ENCODE measurements at regions not wholly inside any gene's neighbourhood (a gene's known extent, or its start where the extent isn't known, plus 50 kb on each side); places are given as distances from the start of the nearest gene placed in this dataset.

GRCh38 chr2:39504790-39505335, 67.8 kb upstream of the MAP4K3 start:
- H3K27ac Mint-ChIP-seq: no peak overlapping the region
- intact Hi-C loops (cut with micrococcal nuclease): no loop called here
- peaks cover 8% of the 10 kb centered on the region for H3K9me3 Mint-ChIP-seq
- no peaks in the 10 kb centered on the region for H3K36me3 Mint-ChIP-seq (ENCODE audit: low read depth)
- no peak for DNase-seq
- no peaks in the 10 kb centered on the region for H3K4me1 Mint-ChIP-seq
- H3K27me3 Mint-ChIP-seq: peaks cover 28% of the 10 kb centered on the region
- H3K4me3 Mint-ChIP-seq: no peak overlapping the region

DNA sequence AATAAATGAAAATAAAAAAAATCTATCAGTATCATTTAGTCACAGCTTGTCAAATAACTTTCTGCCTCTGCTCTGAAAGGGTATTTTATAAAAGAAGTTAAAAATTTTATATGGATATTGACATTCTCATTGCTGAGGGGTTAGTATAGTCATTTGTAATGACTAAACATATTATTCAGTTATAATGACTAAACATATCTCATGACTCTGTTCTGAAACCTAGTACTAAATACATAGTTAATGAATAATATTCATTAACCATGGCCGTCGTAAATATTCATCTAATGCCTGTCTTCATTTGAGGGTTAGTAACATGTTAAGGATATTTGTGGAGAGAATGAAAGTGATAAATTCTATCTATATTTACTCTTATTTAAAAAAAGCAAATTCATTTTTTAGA, 69.1 kb upstream of the MAP4K3 start:
- Mint-ChIP-seq H3K9me3 (no peaks in the 10 kb centered on the region), H3K36me3 (ENCODE audit: low read depth) (no peaks in the 10 kb centered on the region), H3K4me1 (no peaks in the 10 kb centered on the region), H3K27me3 (peaks cover 19% of the 10 kb centered on the region), H3K27ac (no peak overlapping the region), H3K4me3 (no peak overlapping the region)
- intact Hi-C loops (cut with micrococcal nuclease): no loop called here
- no peak for DNase-seq

- Mint-ChIP-seq H3K36me3 (ENCODE audit: low read depth) (no peaks in the 10 kb centered on the region), H3K4me1 (peaks cover 18% of the 10 kb centered on the region), H3K27ac (no peak overlapping the region), H3K27me3 (peaks cover 9% of the 10 kb centered on the region), H3K9me3 (no peaks in the 10 kb centered on the region), H3K4me3 (no peak overlapping the region)
- intact Hi-C loops (cut with micrococcal nuclease): no loop called here
- DNase-seq: no peak
Measured at GRCh38 chr2:39508198-39508597, 71.1 kb upstream of the MAP4K3 start.

DNA sequence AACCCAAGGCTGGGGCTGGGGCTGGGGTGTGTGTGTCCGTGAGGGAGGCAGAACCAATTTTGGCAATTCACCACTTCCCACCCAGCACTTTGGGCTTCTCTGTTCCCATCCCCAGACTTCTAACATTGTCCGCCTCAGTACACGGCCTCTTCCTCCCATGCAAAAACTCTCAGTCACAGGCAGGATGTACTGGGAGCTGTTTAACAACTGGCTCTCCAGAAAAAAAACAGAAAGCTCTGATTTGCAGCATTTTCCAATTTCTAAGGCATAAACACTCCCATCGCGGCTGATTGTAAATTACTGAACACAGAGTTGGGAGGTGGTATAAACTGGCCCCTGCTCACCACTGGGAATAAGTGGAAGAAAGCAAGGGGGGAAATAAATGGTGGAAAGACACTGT, 73.1 kb upstream of the MAP4K3 start:
- no peak overlapping the region for H3K4me3 Mint-ChIP-seq
- intact Hi-C loops (cut with micrococcal nuclease): loop anchor here (5.0 kb wide), 2 partner anchors 92 to 222 kb away; no protein-coding TSS in a partner anchor
- H3K4me1 Mint-ChIP-seq: peaks cover 34% of the 10 kb centered on the region
- H3K27me3 Mint-ChIP-seq: peaks cover 4% of the 10 kb centered on the region
- no peaks in the 10 kb centered on the region for H3K36me3 Mint-ChIP-seq (ENCODE audit: low read depth)
- no peak overlapping the region for H3K27ac Mint-ChIP-seq
- DNase-seq: no peak
- H3K9me3 Mint-ChIP-seq: no peaks in the 10 kb centered on the region

GRCh38 chr2:39511219-39511604, 74.1 kb upstream of the MAP4K3 start:
- Mint-ChIP-seq H3K4me1 (peaks cover 39% of the 10 kb centered on the region), H3K9me3 (no peaks in the 10 kb centered on the region)
- intact Hi-C loops (cut with micrococcal nuclease): loop anchor here (5.0 kb wide), 2 partner anchors 91 to 221 kb away; no protein-coding TSS in a partner anchor

DNA sequence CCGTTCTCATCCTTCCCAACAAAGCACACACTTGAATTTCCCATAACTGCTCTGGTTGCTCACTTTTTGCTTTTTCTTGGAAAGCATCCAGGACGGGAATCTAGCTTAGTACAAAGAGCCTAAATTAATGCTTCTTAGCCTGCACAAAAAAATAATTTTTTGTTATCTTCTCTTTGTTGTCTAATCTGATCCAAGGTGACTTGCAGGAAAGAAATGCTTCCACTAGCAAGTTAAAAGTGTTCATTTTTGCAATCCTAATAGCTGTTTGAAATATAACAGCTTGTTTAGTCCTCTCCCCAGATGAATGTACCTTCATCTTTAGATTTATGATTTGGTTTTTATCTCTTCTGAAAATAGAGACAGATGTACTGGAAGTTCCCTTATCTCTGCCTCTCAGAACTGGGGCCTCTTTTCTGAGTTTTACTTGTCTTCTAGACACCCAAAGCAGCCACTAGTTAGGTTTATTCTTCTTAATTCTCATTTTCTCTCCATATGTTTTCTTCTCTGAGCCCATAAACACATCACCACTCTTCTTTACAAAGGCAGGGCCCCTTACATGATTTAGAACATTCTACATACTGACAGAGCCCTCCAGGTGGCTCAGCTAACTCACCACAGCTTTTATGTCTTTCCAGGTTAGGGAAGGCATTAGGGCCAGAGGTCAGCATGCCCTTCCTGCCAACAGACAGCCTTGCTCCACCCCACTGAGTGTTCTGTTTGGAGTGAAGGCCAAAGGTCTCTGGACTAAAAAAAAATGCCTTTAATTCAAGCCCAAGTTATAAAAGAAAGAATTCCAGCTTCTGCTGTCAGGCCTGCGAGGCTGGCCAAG, 74.7 kb upstream of the MAP4K3 start:
- Mint-ChIP-seq H3K27me3 (peaks cover 2% of the 10 kb centered on the region), H3K4me3 (peak overlapping the region; percentile 1), H3K27ac (peak overlapping the region; percentile 59), H3K4me1 (peaks cover 40% of the 10 kb centered on the region), H3K36me3 (ENCODE audit: low read depth) (no peaks in the 10 kb centered on the region), H3K9me3 (no peaks in the 10 kb centered on the region)
- intact Hi-C loops (cut with micrococcal nuclease): loop anchor here (2.0 to 5.0 kb wide), 4 partner anchors 90 to 383 kb away; no protein-coding TSS in a partner anchor
- DNase-seq: no peak

More at GRCh38 chr2:39511219-39511604, 74.1 kb upstream of the MAP4K3 start:
- H3K27me3 Mint-ChIP-seq: peaks cover 2% of the 10 kb centered on the region
- no peaks in the 10 kb centered on the region for H3K36me3 Mint-ChIP-seq (ENCODE audit: low read depth)
- H3K27ac Mint-ChIP-seq: no peak overlapping the region
- H3K4me3 Mint-ChIP-seq: no peak overlapping the region
- no peak for DNase-seq

GRCh38 chr2:39512434-39512935, 75.4 kb upstream of the MAP4K3 start:
- H3K36me3 Mint-ChIP-seq (ENCODE audit: low read depth): no peaks in the 10 kb centered on the region
- H3K27ac Mint-ChIP-seq: peak overlapping the region; percentile 59
- peaks cover 2% of the 10 kb centered on the region for H3K27me3 Mint-ChIP-seq
- DNase-seq: no peak
- intact Hi-C loops (cut with micrococcal nuclease): loop anchor here (2.0 to 5.0 kb wide), 4 partner anchors 90 to 384 kb away; no protein-coding TSS in a partner anchor
- no peaks in the 10 kb centered on the region for H3K9me3 Mint-ChIP-seq
- peak overlapping the region; percentile 15 for H3K4me3 Mint-ChIP-seq
- H3K4me1 Mint-ChIP-seq: peaks cover 40% of the 10 kb centered on the region

GRCh38 chr2:39512941-39513340, 75.9 kb upstream of the MAP4K3 start:
- H3K9me3 Mint-ChIP-seq: no peaks in the 10 kb centered on the region
- H3K27me3 Mint-ChIP-seq: peaks cover 4% of the 10 kb centered on the region
- H3K4me3 Mint-ChIP-seq: peak overlapping the region; percentile 15
- H3K36me3 Mint-ChIP-seq (ENCODE audit: low read depth): no peaks in the 10 kb centered on the region
- DNase-seq: no peak
- intact Hi-C loops (cut with micrococcal nuclease): loop anchor here (1.0 to 5.0 kb wide), 9 partner anchors 21 to 384 kb away; no protein-coding TSS in a partner anchor
- H3K27ac Mint-ChIP-seq: peak overlapping the region; percentile 59
- peaks cover 40% of the 10 kb centered on the region for H3K4me1 Mint-ChIP-seq

DNA sequence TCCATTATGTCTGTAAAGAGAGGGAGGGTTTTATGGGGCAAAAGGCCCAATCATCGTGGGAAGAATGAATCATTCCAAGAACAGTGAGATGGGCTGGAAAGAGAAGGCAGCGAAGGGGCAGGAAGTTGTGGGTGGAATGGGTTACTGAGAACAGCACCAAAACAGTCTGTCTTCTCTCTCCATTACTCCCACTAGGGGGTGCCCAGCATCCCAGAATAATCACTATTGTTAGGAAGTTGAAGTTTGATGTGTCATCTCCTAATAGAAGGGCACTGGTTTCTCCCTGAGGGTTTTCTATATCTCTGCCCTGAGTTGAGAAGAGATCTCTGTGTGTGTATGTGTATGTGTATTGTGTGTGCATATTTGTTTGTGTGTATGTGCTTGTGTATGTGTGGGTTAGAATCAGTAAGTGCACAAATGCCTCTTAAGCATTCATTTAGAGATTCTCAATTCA, 76.6 kb upstream of the MAP4K3 start:
- intact Hi-C loops (cut with micrococcal nuclease): loop anchor here (1.0 to 5.0 kb wide), 9 partner anchors 21 to 385 kb away; no protein-coding TSS in a partner anchor
- H3K27ac Mint-ChIP-seq: peak overlapping the region; percentile 59
- H3K36me3 Mint-ChIP-seq (ENCODE audit: low read depth): no peaks in the 10 kb centered on the region
- H3K4me1 Mint-ChIP-seq: peaks cover 40% of the 10 kb centered on the region
- no peaks in the 10 kb centered on the region for H3K9me3 Mint-ChIP-seq
- DNase-seq: peak; percentile 77
- peaks cover 4% of the 10 kb centered on the region for H3K27me3 Mint-ChIP-seq
- H3K4me3 Mint-ChIP-seq: peak overlapping the region; percentile 15

- Mint-ChIP-seq H3K27ac (no peak overlapping the region), H3K27me3 (peaks cover 2% of the 10 kb centered on the region), H3K4me3 (no peak overlapping the region), H3K9me3 (no peaks in the 10 kb centered on the region), H3K36me3 (ENCODE audit: low read depth) (no peaks in the 10 kb centered on the region), H3K4me1 (peaks cover 40% of the 10 kb centered on the region)
- intact Hi-C loops (cut with micrococcal nuclease): loop anchor here (5.0 kb wide), 2 partner anchors 87 to 217 kb away; no protein-coding TSS in a partner anchor
- no peak for DNase-seq
Measured at GRCh38 chr2:39514825-39515224, 77.7 kb upstream of the MAP4K3 start.

DNA sequence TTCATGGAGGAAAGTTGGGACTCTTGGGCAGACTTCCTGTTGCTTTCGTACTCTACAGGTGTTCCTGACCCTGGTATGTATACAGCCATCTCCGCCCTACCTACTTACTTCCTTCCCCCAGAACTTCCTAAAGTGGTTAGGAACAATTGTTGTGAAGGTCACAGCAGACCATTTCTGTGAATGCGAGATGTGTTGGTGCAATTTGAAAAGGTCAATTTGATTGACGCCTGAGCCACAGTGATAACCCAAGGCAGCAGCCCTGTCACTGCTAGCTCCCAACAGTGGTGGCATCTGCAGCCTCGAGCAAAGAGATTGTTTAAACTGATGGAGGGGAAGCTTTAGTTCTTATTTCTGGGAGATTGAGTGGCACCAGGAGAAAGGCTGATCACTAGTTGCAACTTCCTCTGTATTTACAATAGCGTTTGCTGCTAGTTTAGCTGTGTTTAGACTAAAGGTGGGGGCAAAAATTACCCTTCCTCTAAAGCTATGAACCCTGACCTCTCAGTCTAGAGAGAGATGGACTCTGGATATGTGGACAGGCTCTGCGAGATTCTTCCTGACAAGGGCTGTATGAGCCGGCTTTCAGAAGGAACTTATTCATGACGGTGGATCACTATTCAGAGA, 78.3 kb upstream of the MAP4K3 start:
- no peak overlapping the region for H3K4me3 Mint-ChIP-seq
- no peaks in the 10 kb centered on the region for H3K36me3 Mint-ChIP-seq (ENCODE audit: low read depth)
- no peaks in the 10 kb centered on the region for H3K9me3 Mint-ChIP-seq
- peak overlapping the region; percentile 11 for H3K27ac Mint-ChIP-seq
- H3K4me1 Mint-ChIP-seq: peaks cover 40% of the 10 kb centered on the region
- intact Hi-C loops (cut with micrococcal nuclease): no loop called here
- DNase-seq: no peak
- H3K27me3 Mint-ChIP-seq: peaks cover 2% of the 10 kb centered on the region

DNA sequence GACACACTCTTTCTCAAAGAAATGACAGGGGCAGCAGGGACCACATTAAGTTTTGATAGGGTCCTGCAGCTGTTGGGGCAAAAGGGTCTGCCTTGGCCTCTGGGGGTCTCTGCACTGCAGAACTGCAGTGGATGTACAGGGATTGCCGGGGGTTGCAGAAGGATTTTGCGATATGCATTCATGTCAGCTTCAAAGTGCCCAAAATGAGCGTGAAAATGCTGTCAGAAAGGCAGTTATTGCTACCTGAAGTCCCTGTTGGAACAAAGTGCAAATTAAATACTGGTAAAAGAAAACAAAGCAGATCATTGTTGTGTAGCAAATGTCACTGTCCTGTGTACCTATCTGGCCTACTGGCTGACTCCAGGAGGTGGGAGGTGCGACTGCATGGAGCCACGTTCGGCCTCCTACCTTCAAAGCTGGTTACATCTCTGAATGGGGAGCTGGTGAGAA, 78.8 kb upstream of the MAP4K3 start:
- no peaks in the 10 kb centered on the region for H3K9me3 Mint-ChIP-seq
- no peak for DNase-seq
- peaks cover 40% of the 10 kb centered on the region for H3K4me1 Mint-ChIP-seq
- H3K27me3 Mint-ChIP-seq: peaks cover 2% of the 10 kb centered on the region
- H3K36me3 Mint-ChIP-seq (ENCODE audit: low read depth): no peaks in the 10 kb centered on the region
- H3K27ac Mint-ChIP-seq: no peak overlapping the region
- no peak overlapping the region for H3K4me3 Mint-ChIP-seq
- intact Hi-C loops (cut with micrococcal nuclease): no loop called here

- intact Hi-C loops (cut with micrococcal nuclease): no loop called here
- peaks cover 2% of the 10 kb centered on the region for H3K27me3 Mint-ChIP-seq
- H3K27ac Mint-ChIP-seq: no peak overlapping the region
- H3K4me3 Mint-ChIP-seq: no peak overlapping the region
- no peaks in the 10 kb centered on the region for H3K36me3 Mint-ChIP-seq (ENCODE audit: low read depth)
- no peak for DNase-seq
- peaks cover 39% of the 10 kb centered on the region for H3K4me1 Mint-ChIP-seq
- no peaks in the 10 kb centered on the region for H3K9me3 Mint-ChIP-seq
Measured at GRCh38 chr2:39516347-39517101, 79.4 kb upstream of the MAP4K3 start.

All from activated CD4-positive, alpha-beta T cell treated with anti-CD3 and anti-CD28 coated beads, Interleukin-2, amount 10 ng/mL, durations not matched to agents 24 days and 14 days (primary cell).